IPS DF 19.7 (cell line): ENCODE measurements at regions not wholly inside any gene's neighbourhood (a gene's known extent, or its start where the extent isn't known, plus 50 kb on each side); places are given as distances from the start of the nearest gene placed in this dataset.

Experiments used
- DNase-seq: peaks from one replicate; pipeline ENCODE4 v3.0.0-alpha.2; 2013; ENCODE audit warnings: low read depth, low spot score

DNA sequence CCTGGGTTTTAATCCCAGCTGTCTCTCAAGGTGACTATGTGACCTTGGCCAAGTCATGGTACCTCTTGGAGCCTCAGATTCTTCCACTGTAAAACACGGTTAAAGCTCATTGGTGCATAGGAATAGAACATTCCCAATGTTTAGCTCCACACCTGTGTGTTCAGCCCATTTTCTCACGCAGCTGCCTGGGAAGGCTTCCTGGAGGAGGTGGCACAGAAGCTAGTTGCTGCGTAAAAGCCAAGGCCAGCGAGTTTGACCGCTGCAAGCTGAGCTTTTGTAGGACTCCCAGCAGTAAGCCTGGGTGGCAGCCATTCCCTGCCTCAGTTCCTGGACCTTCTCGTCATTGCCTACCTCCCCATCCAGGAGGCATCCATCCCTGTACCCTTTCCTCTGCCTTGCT, 326.6 kb downstream of the RPS24 start:
- no peak for DNase-seq

DNA sequence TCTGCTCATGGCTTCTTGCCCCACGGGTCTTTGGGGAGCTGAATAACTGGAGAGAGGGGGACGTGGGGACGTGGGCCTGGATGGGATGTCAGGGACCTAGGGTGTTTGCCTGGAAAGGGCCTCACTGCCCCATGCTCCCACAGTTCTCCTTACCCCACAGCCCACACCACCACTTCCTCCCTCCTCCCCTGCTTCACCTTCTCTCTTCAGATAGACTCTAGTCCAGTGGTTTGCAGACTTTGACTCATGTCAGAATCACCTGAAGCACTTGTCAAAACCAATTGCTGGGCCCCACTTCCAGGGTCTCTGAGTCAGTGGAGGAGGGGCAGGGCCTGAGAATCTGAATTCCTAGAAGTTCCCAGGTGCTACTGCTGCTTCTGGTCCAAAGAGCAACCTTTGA, 327.4 kb downstream of the RPS24 start:
- DNase-seq = no peak

DNA sequence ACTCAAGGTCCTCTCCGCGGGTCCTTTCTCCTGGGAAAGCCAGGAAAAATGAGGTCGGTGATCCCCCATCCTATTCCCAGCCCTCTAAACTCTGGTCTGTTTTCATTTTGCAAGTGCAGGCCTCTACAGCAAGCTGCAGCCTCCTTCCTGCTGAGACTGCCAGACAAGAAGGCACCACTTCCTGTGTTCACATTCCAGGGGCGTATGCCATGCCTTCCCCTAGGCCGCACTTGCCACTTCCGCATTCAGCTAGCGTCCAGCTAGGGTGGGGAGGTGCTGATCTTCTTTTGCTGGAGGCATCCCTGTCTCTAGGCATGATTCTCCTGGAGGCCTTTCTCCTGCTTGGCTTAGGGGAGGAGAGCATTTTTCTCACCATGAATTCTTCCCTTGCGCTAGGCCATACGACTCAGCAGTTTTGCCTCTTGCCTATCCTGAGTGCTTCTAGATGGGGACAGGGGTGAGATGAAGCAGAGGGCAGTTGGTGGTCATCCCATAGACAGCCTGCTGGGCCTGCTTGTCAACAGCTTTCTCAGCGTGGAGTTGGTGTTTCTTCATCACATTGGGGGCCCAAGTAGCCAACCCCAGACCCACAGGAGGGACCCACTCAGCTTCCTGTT, 328.9 kb downstream of the RPS24 start:
- DNase-seq = no peak

DNA sequence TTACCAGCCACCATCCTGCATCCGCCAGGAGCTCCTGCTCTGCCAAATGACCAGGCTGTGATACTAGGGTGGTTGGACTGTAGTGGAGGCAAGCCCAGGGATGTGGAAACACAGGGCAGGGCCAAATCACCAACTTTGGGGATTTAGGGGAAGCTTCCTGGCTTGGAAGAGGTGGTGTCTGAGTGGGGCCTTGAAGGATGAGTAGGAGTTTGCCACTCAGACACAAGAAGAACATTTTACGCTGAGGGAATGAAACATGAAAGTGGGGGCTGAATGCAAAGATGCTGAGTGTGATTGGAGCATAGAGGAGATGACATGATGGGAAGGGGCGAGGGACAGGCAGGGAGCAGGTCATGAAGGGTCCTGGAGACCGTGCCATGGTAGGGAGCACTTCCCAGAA, 329.5 kb downstream of the RPS24 start:
- DNase-seq = no peak

DNA sequence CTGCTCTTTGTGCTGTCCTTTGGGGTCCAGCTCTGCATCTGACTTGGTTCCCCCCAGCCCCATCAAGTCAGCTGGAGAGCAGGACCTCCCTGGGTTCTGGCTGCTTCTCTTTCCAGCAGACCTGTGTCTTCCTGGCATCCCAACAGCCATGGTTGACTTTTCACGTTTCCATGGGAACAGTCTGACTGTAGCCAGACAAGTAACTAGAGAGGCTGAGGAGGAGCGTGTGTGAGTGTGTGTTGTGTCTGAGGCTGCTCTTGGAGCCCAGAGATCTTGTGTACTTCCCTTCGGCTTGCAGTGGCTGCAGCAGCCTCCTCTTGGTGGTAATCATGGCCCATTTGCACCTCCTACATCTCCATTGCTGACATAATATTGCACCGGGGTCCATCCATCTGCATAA, 332.0 kb downstream of the RPS24 start:
- DNase-seq = no peak

DNA sequence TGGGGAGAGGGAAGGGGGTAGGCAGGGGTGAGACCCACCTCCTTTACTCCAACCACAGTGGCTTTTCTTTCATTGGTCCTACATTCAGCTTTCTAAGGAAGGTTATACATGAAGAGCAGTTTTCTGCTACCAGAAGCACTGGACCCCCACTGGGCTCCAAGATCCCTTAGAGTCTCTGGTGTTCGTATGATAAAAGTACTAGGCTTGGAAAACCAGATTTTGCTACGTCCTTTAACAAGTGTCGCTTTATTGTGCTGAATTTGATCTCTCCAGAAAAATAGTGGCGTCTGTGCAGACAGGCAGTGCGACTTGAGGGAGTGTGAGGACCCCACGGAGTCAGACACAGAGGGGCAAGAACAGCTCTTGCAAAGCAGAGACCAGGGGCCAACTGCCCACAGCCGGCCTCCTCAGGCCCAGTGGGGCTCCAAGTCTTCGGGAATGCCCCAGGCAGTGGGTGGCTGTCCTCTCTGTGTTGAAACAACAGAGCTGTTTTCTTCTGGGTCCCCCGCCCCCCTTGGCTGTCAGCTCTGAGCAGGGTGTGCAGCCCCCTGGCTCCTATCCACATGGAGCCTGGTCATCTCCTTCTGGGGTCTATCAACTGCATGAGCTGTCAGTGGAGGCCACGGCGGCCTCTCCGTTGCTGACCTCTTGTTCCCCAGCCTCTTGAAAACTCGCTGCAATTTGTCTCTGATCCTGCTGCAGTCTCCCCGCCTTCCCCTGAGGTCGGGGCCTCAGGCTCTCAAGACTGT, 333.2 kb downstream of the RPS24 start:
- DNase-seq = no peak

DNA sequence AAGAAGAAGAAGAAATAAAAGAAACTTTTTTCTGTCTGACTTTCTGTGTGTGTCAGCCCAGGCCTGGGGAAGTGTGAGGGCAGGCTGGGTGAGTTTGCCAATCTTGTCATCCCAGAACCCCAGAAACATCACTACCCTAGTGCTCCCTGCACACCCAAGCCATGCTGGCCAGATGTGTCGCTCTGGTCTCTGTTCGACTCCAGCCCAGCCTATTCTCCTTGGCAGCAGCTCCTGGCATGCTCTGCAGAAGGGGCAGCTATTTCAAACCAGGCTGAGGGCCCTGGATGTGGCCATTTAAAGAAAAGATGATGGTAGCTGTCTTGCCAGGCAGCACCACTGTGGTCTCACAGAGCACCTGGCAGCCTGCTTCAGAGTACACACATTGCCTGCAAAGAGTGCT, 334.1 kb downstream of the RPS24 start:
- no peak for DNase-seq

DNA sequence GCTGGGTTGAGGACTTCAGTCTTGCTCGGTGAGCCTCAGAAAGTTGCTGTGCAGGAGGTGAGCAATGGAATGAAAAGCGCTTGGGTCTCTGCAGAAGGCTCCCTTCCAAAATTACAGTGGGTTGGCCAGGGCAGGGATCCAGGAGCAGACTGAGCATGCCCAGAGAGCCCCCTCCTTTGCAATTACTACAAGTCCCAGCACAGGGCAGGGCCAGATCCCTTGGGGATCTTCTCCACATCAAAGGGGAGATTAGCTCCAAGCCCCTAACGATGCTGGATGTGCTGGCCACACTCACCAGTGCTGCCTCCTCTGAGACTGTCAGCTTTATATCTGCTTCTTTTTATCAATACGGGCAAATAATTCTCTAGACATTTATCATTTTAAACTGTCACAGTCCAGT, 337.5 kb downstream of the RPS24 start:
- no peak for DNase-seq

DNA sequence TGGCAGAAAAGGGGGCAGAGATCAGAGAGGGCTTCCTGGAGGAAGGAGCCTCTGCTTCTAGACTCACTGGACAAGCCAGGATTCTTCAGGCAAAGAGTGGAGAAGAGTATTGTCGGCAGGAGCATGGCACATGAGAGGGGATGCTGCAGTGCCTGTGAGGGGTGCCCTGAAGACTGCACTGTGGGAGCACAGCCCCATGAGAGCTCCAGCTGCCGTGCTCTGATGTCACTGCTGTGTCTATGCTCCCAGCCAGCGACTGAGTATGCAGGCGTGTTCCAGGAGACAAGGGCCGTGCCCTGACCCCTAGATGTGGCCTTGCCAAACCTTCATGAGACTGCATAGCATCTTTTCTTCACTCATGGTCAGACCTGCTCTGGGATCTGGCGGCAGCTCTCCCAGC, 339.1 kb downstream of the RPS24 start:
- no peak for DNase-seq

DNA sequence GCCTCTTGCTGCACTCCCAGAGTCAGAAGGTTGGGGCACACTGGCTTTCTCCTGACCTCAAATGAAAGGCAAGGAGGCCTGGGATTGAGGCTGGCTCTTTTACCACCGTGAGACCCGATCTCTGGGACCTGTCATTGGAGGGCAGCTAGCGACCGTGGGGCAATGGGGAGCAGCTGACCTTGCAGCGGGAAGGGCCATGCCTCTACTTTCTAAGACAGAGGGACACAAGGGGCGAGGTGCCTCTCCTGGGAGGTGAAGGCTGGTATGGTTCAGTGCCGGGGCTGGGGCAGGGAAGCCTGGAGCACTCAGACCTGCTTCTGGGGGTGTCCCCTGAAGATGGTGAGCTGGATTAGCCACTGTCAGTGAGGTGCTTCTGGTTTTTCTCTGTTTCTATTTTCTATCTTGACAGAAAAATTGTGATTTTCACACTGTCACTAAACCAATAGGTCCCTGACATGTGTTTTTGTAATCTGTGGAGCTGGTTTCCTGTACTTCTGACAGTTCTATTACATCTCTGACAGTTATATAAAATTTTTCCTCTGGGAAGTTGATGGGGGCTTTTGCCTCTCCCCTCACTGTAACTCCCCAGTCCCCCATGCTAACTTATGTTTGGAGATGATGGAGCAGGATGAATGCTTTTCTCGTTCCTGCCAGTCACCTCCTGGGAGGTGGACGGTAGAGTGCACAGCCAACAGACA, 340.8 kb downstream of the RPS24 start:
- no peak for DNase-seq

DNA sequence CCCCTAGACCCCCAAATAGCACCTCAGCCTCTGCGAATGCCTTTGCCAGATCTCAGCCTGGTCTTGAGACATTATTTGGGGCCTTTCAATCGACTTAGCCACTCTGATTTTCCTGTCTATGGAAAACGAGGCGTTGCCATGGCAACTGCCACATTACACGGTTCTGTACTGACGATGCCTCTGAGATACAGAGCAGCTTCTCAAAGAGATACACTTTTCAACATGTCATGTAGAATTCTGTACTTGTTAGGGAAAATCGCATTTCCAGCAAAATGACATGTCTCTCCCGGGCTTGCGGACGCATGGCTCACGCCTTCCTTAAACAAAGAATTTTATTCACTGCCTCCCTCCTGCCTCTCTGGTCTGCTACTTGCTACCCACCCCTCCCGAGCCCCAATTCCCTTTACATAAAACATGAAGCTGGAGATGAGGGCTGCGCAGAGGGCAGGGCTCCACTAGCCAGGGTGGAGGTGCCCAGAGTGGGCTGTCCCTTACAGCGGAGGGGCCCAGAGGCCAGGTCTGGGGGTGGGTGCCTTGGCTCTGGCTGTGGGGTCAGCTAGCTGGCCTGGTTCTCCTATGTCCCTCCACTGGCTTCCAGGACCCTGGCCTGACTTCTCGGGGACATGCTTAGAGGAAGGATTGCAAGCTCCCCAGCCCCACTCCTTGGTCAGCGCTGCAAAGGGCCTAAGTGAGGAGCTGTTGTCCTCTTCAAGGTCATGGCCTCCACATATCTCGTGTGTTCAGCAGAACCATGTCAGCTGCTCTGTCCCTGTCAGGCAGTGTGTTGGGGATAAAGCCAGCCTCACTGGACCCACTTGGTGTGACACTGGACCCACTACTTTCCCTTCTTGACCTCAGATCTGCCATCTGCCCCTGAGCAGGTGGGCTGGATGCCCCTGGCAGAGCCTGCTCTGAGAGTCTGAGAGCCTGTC, 342.5 kb downstream of the RPS24 start:
- DNase-seq = no peak

DNA sequence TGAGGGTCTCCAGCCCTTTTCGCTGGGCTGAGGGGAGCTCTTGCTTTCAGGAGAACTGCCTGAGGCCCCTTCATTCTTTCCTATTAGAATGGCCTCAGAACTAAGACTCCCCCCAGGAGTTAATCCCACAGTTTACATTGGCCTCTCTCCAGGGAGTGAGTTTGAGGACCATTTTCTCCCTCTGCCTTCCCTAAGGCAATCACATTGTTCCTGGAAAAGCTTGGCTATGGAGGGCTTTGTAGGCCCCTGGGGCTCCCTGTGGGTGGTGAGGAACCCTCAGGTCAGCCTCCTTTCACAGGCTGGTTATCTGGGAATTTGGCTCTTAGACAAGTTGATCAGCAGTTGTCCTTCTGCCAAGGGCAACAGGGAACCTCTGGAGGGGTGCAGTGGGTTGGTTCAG, 343.7 kb downstream of the RPS24 start:
- no peak for DNase-seq

DNA sequence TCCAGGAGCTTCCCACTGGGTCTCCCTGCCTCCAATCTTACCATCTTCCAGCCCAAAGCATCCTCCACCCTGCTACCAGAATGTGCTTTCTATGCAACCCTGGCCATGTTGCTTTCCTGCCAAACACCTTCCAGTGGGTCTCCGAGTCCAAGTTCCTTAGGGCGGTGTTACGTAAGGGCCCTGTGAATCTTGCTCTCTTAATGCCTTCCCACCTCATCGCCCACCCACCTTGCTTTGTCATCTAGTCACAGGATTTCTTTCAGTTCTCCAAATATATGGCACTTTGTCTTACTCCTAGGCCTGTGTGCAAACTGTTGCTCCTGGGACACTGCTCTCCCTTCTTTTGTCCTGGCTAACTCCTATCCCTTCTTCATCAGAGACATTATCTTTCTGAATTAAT, 344.5 kb downstream of the RPS24 start:
- DNase-seq = no peak

DNA sequence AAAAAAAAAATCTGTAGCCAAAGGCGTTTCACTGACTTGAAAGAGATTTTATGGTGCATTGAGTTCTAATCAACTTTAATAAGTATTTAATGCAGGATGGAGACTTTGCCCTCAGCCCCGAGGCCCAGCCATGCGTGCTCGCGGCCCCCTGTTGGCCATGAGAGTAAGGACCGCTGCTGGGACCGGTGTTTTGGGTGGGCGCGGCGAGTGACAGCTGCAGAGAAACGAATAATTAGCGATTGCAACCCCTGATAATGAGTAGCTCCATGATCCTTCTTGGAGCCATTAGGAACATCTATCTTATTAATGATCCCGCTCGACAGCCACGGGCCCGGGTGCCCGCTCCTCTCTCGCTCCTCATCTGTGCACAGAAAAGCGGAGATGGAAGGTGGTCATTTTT, 347.4 kb downstream of the RPS24 start:
- DNase-seq = no peak

DNA sequence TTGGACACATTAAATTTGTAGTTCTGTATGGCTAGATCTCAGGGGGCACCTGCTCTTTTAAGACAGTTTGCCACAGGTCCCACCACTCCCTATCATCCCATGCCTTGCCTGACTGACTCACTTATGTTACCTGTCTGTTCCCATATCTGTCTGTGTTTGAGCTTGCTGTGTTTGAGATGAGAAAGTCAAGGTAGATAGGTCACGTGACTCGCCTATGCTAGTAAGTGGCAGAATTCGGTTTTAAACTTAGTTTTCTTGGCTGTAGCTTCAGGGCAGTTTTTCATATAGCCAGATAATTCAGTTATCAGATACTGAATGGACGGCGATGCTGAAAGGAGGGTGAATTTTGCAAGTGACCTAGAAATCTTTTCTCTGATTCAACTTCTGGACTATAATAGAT, 348.4 kb downstream of the RPS24 start:
- DNase-seq = no peak

DNA sequence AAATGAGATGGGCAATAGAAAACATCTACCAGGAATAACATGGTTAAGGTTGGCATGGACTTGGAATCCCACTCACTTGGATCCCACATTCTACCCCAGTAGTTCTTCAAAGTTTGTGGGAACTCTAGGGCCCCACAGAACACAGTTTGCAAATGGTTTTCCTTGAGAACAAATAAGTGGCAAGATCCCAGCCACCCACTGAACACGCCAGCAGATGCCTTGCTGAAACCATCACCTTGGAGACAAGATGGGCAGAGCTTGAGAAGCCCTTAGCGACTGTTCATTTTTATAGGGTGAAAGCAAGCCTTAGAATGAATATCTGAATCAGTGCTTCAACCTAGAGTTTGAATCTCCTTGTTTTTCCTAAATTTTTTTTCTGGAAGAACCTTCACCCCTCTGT, 349.1 kb downstream of the RPS24 start:
- no peak for DNase-seq

DNA sequence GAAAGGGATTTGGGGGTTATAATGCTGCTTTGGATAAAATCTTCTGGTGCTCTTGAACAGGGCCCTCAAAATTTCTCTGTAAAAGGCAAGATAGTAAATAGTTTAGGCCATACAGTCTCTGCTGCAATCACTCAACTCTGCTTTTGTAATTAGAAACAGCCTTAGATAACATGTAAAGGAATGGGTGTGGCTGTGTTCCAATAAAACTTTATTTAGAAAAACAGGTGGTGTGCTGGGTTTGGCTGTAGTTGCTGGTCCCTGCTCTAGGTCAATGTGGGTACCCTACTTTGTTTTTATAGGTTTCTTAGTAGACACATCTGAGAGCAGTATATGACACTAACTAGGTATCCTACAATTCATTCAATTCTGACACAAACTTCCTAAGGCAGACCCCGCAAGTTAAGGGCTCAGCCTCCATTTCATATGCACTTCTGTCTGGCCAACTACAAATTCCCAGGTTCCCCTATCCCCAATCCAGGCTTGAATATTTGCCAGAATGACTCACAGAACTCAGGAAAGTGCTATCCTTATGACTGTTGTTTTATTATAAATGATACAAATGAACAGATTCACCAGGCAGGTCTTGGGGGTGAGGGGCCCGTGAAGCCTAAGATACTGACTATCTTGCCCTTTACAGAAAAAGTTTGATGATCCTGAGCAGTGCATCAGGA, 349.9 kb downstream of the RPS24 start:
- no peak for DNase-seq

DNA sequence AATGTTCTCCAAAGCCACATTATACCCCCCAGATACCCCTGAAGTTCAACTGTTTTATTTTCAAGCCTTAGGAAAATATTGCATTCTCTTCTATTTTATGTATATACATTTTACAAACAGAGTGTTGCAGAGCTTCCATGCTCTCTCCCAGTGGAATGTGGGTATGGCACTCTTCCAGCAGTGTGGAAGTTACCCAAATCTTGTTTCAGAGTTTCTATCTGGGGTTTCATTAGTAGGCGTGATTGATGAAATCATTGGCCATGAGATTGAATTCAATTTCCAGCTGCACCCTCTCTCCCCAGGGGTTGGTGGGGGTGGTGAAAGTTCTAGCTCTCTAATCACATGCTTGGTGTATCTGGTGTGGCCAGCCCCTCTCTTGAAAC, 350.4 kb downstream of the RPS24 start:
- no peak for DNase-seq

DNA sequence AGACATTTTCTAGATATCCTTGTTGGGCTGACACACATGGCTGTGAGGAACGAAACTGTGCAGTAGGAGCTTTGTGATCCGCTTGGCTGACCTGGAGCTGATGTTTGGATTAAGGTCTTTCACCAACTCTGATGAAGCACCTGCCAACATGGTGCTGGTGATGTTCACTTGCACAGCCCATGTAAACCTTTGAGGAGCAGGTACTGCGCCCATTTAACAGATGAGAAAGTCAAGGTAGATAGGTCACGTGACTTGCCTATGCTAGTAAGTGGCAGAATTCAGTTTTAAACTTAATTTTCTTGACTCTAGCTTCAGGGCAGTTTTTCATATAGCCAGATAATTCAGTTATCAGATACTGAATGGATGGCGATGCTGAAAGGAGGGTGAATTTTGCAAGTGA, 351.9 kb downstream of the RPS24 start:
- DNase-seq = no peak

DNA sequence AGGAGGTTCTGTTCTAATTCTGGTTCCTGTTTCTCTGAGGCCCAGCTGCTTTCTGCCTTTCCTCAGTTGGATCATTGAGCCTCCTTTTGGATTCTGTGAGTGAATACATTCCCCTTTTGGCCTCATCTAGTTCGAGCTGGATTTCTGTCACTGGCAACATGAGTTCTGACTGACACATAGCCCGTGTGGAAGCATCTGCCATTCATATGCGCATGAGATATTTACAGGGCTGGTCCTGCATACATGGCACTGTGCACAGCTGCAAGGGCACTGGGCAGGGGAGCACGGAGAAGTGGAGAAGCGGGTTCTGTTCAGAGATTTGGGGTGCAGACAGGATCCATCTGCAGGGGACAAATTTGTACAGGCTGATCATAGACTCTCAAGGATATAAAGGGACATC, 352.8 kb downstream of the RPS24 start:
- DNase-seq = no peak

DNA sequence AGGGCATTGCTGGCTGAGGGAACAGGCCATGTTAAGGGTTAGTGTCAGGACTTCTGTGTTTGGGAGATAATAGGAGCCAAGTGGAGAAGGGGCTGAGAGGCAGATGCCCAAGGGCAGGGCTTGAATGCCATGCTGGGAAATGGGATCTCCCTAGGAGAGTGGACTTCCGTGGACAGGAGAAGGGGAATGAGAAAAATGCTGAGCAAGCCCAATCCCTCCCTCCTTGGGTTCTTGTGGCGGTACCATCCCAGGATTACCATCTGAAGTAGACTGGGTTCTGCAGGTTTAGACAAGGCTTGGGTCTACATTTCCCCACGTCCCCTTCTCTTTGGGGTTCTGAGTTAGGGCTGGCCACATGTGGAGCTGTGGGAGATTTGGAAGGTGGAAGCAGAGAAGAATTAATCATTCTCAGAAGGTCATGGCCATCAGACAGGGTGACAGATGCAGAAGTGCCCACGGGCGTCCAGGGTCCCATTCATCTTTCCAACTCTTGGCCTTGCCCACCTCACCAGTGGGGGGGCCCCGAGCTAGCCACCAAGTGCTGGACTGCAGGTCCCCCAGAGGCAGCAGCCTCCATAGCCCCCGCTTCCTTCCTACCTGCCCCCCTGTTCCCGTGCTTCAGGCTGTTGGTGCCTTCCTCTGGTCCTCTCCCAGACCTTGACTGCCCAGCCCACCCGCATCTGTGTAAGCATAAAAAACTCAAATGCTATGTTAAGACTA, 354.8 kb downstream of the RPS24 start:
- DNase-seq = no peak
